T-helper 1 cell treated with Interleukin-12 subunit alpha and Interleukin-12 subunit beta and Interleukin-4 antibody, amounts not matched to agents 30 μg/mL and 1 μg/mL, for 36 hours (primary cell): ENCODE measurements at regions not wholly inside any gene's neighbourhood (a gene's known extent, or its start where the extent isn't known, plus 50 kb on each side); places are given as distances from the start of the nearest gene placed in this dataset.

Experiments
- H3K27ac Mint-ChIP-seq: one replicate; pipeline ENCODE4 v1.8.0; 2021; ENCODE audit warnings: mild to moderate bottlenecking, mixed read lengths
- H3K27me3 Mint-ChIP-seq: one replicate; pipeline ENCODE4 v1.8.0; 2021; ENCODE audit warnings: low read depth, mixed read lengths
- H3K36me3 Mint-ChIP-seq: one replicate; pipeline ENCODE4 v1.8.0; 2021; ENCODE audit warnings: low read depth, mixed read lengths
- H3K4me1 Mint-ChIP-seq: one replicate; pipeline ENCODE4 v1.8.0; 2021; ENCODE audit warnings: low read depth, mixed read lengths
- H3K4me3 Mint-ChIP-seq: one replicate; pipeline ENCODE4 v1.8.0; 2021; ENCODE audit warnings: mild to moderate bottlenecking, moderate library complexity, mixed read lengths
- H3K9me3 Mint-ChIP-seq: one replicate; pipeline ENCODE4 v1.8.0; 2021; ENCODE audit warnings: mixed read lengths

- Mint-ChIP-seq H3K36me3 (no peaks in the 10 kb centered on the region), H3K4me1 (no peaks in the 10 kb centered on the region), H3K4me3 (no peak overlapping the region), H3K9me3 (peaks cover 3% of the 10 kb centered on the region), H3K27me3 (no peaks in the 10 kb centered on the region), H3K27ac (no peak overlapping the region)
Measured at GRCh38 chr12:126994599-126994998, 1272.4 kb upstream of the TMEM132C start.

GRCh38 chr12:126998031-126998430 lies 1268.9 kb upstream of the TMEM132C start:
- peaks cover 3% of the 10 kb centered on the region for H3K9me3 Mint-ChIP-seq
- no peak overlapping the region for H3K4me3 Mint-ChIP-seq
- H3K27me3 Mint-ChIP-seq, result no peaks in the 10 kb centered on the region
- no peak overlapping the region for H3K27ac Mint-ChIP-seq
- H3K36me3 Mint-ChIP-seq, result no peaks in the 10 kb centered on the region
- H3K4me1 Mint-ChIP-seq, result no peaks in the 10 kb centered on the region

GRCh38 chr12:126998747-126999285 lies 1268.2 kb upstream of the TMEM132C start:
- Mint-ChIP-seq H3K9me3 (peaks cover under 1% of the 10 kb centered on the region), H3K27me3 (no peaks in the 10 kb centered on the region), H3K4me3 (no peak overlapping the region), H3K4me1 (no peaks in the 10 kb centered on the region), H3K27ac (no peak overlapping the region), H3K36me3 (no peaks in the 10 kb centered on the region)

GRCh38 chr12:126999352-126999751 lies 1267.6 kb upstream of the TMEM132C start:
- Mint-ChIP-seq H3K4me1 (no peaks in the 10 kb centered on the region), H3K27ac (no peak overlapping the region), H3K9me3 (no peaks in the 10 kb centered on the region), H3K4me3 (no peak overlapping the region), H3K36me3 (no peaks in the 10 kb centered on the region), H3K27me3 (no peaks in the 10 kb centered on the region)

GRCh38 chr12:127005406-127005805 lies 1261.6 kb upstream of the TMEM132C start:
- H3K27ac Mint-ChIP-seq, result no peak overlapping the region
- H3K4me1 Mint-ChIP-seq, result no peaks in the 10 kb centered on the region
- no peaks in the 10 kb centered on the region for H3K36me3 Mint-ChIP-seq
- no peak overlapping the region for H3K4me3 Mint-ChIP-seq
- no peaks in the 10 kb centered on the region for H3K9me3 Mint-ChIP-seq
- H3K27me3 Mint-ChIP-seq, result no peaks in the 10 kb centered on the region

GRCh38 chr12:127006972-127007371 lies 1260.0 kb upstream of the TMEM132C start:
- no peak overlapping the region for H3K27ac Mint-ChIP-seq
- no peaks in the 10 kb centered on the region for H3K36me3 Mint-ChIP-seq
- no peak overlapping the region for H3K4me3 Mint-ChIP-seq
- H3K27me3 Mint-ChIP-seq, result no peaks in the 10 kb centered on the region
- no peaks in the 10 kb centered on the region for H3K9me3 Mint-ChIP-seq
- no peaks in the 10 kb centered on the region for H3K4me1 Mint-ChIP-seq

GRCh38 chr12:127008755-127009403 lies 1258.1 kb upstream of the TMEM132C start:
- no peak overlapping the region for H3K27ac Mint-ChIP-seq
- no peaks in the 10 kb centered on the region for H3K36me3 Mint-ChIP-seq
- H3K27me3 Mint-ChIP-seq, result no peaks in the 10 kb centered on the region
- no peak overlapping the region for H3K4me3 Mint-ChIP-seq
- H3K4me1 Mint-ChIP-seq, result no peaks in the 10 kb centered on the region
- no peaks in the 10 kb centered on the region for H3K9me3 Mint-ChIP-seq

GRCh38 chr12:127012109-127012508 lies 1254.9 kb upstream of the TMEM132C start:
- Mint-ChIP-seq H3K27me3 (no peaks in the 10 kb centered on the region), H3K4me3 (no peak overlapping the region), H3K27ac (no peak overlapping the region), H3K9me3 (no peaks in the 10 kb centered on the region), H3K4me1 (no peaks in the 10 kb centered on the region), H3K36me3 (no peaks in the 10 kb centered on the region)

GRCh38 chr12:127013197-127013596 lies 1253.8 kb upstream of the TMEM132C start:
- no peak overlapping the region for H3K4me3 Mint-ChIP-seq
- no peaks in the 10 kb centered on the region for H3K36me3 Mint-ChIP-seq
- H3K27me3 Mint-ChIP-seq, result no peaks in the 10 kb centered on the region
- no peaks in the 10 kb centered on the region for H3K9me3 Mint-ChIP-seq
- no peak overlapping the region for H3K27ac Mint-ChIP-seq
- H3K4me1 Mint-ChIP-seq, result no peaks in the 10 kb centered on the region

GRCh38 chr12:127014079-127014478 lies 1252.9 kb upstream of the TMEM132C start:
- Mint-ChIP-seq H3K9me3 (no peaks in the 10 kb centered on the region), H3K4me1 (no peaks in the 10 kb centered on the region), H3K4me3 (no peak overlapping the region)

GRCh38 chr12:127024791-127025190 lies 1242.2 kb upstream of the TMEM132C start:
- H3K9me3 Mint-ChIP-seq, result no peaks in the 10 kb centered on the region
- H3K27me3 Mint-ChIP-seq, result no peaks in the 10 kb centered on the region
- H3K36me3 Mint-ChIP-seq, result no peaks in the 10 kb centered on the region
- H3K4me3 Mint-ChIP-seq, result no peak overlapping the region
- H3K4me1 Mint-ChIP-seq, result no peaks in the 10 kb centered on the region
- H3K27ac Mint-ChIP-seq, result no peak overlapping the region

More at GRCh38 chr12:127014079-127014478, 1252.9 kb upstream of the TMEM132C start:
- Mint-ChIP-seq H3K27me3 (no peaks in the 10 kb centered on the region), H3K27ac (no peak overlapping the region), H3K36me3 (no peaks in the 10 kb centered on the region)

- H3K4me3 Mint-ChIP-seq, result no peak overlapping the region
- no peaks in the 10 kb centered on the region for H3K27me3 Mint-ChIP-seq
- H3K36me3 Mint-ChIP-seq, result no peaks in the 10 kb centered on the region
- H3K4me1 Mint-ChIP-seq, result no peaks in the 10 kb centered on the region
- H3K27ac Mint-ChIP-seq, result no peak overlapping the region
- no peaks in the 10 kb centered on the region for H3K9me3 Mint-ChIP-seq
Measured at GRCh38 chr12:127025545-127025944, 1241.4 kb upstream of the TMEM132C start.

GRCh38 chr12:127035011-127035879 lies 1231.7 kb upstream of the TMEM132C start:
- H3K4me3 Mint-ChIP-seq, result no peak overlapping the region
- H3K36me3 Mint-ChIP-seq, result no peaks in the 10 kb centered on the region
- no peak overlapping the region for H3K27ac Mint-ChIP-seq
- no peaks in the 10 kb centered on the region for H3K9me3 Mint-ChIP-seq
- H3K27me3 Mint-ChIP-seq, result no peaks in the 10 kb centered on the region
- H3K4me1 Mint-ChIP-seq, result no peaks in the 10 kb centered on the region

GRCh38 chr12:127038152-127038551 lies 1228.8 kb upstream of the TMEM132C start:
- Mint-ChIP-seq H3K27ac (no peak overlapping the region), H3K4me1 (no peaks in the 10 kb centered on the region), H3K9me3 (no peaks in the 10 kb centered on the region), H3K27me3 (no peaks in the 10 kb centered on the region), H3K36me3 (no peaks in the 10 kb centered on the region), H3K4me3 (no peak overlapping the region)

GRCh38 chr12:127038761-127039160 lies 1228.2 kb upstream of the TMEM132C start:
- Mint-ChIP-seq H3K27ac (no peak overlapping the region), H3K4me1 (no peaks in the 10 kb centered on the region), H3K36me3 (no peaks in the 10 kb centered on the region), H3K27me3 (no peaks in the 10 kb centered on the region), H3K9me3 (no peaks in the 10 kb centered on the region), H3K4me3 (no peak overlapping the region)
